GM10266 (cell line): ENCODE measurements at regions not wholly inside any gene's neighbourhood (a gene's known extent, or its start where the extent isn't known, plus 50 kb on each side); places are given as distances from the start of the nearest gene placed in this dataset.
"Not testable (repeated sequence)": the region's sequence is repeated elsewhere in the genome, so short reads cannot be mapped to it uniquely, and the experiment has no call there.

Experiments
- DNase-seq: peaks from one replicate; pipeline ENCODE4 v3.0.0; 2012; ENCODE audit errors: extremely low spot score
- TF ChIP-seq, protein P1 (sequence below): IDR thresholded peaks from 2 replicates; pipeline ENCODE4 v1.5.1; 2012; ENCODE audit warnings: mild to moderate bottlenecking, low read depth; ENCODE audit not compliant: control insufficient read depth, insufficient read depth; ENCODE audit errors: missing control alignments

DNA sequence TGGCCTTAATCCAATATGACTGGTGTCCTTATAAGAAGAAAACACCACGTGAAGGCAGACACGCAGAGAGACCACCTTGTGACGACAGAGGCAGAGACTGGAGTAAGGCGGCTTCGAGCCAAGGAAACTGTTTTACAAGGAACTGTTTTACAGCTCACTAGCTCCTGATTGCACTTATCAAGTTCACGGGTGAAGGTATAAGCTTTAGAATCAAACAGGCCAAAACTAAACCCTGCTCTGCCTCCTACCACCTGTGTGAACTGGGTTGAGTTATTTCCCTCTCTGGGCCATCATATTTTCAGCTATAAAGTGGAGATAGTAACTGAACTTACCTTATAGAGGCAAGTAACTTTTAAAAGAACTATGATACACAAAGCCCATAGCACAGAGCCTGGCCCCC is 166.9 kb upstream of the NFIA start:
- TF ChIP-seq, protein P1, sequence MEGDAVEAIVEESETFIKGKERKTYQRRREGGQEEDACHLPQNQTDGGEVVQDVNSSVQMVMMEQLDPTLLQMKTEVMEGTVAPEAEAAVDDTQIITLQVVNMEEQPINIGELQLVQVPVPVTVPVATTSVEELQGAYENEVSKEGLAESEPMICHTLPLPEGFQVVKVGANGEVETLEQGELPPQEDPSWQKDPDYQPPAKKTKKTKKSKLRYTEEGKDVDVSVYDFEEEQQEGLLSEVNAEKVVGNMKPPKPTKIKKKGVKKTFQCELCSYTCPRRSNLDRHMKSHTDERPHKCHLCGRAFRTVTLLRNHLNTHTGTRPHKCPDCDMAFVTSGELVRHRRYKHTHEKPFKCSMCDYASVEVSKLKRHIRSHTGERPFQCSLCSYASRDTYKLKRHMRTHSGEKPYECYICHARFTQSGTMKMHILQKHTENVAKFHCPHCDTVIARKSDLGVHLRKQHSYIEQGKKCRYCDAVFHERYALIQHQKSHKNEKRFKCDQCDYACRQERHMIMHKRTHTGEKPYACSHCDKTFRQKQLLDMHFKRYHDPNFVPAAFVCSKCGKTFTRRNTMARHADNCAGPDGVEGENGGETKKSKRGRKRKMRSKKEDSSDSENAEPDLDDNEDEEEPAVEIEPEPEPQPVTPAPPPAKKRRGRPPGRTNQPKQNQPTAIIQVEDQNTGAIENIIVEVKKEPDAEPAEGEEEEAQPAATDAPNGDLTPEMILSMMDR = no peak
- no peak for DNase-seq

DNA sequence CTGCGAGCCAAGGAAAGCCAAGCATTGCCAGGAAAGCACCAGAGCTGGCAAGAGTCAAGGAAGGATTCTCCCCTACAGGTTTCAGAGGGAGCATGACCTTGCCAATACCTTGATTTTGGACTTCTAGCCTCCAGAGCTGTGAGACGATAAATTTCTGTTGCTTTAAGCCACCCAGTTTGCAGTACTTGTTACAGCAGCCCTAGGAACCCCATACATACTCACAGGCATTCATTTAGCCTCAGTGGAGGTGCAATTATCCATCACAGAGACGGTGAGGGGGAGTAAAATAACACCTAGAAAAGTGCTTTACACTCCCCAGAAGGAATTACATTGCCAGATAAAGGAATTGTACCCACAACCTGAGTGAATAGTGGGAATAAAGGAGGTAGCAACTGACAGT is 167.4 kb upstream of the NFIA start:
- TF ChIP-seq, protein P1 = no peak
- DNase-seq = no peak

DNA sequence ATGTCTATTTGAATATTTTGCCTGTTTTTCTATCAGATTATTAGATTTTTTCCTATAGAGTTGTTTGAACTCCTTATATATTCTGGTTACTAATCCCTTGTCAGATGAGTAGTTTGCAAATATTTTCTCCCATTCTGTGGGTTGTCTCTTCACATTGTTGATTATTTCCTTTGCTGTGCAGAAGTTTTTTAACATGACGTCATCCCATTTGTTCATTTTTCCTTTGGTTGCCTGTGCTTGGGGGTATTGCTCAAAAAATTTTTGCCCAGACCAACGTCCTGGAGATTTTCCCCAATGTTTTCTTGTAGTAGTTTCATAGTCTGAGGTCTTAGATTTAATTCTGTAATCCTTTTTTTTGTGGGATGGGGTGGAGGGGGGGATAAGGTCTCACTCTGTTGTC is 168.7 kb upstream of the NFIA start:
- not testable (repeated sequence) for DNase-seq

DNA sequence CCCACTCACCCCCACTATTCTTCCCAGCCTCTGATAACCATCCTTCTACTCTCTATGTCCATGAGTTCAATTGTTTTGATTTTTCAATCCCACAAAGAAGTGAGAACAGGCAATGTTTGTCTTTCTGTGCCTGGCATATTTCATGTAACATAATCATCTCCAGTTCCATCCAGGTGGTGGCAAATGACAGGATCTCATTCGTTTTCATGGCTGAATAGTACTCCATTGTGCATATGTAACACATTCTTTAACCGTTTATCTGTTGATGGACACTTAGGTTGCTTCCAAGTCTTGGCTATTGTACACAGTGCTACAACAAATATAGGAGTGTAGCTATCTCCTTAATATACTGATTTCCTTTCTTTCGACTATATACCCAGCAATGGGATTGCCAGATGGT is 169.3 kb upstream of the NFIA start:
- DNase-seq = no peak
- TF ChIP-seq, protein P1 = no peak

DNA sequence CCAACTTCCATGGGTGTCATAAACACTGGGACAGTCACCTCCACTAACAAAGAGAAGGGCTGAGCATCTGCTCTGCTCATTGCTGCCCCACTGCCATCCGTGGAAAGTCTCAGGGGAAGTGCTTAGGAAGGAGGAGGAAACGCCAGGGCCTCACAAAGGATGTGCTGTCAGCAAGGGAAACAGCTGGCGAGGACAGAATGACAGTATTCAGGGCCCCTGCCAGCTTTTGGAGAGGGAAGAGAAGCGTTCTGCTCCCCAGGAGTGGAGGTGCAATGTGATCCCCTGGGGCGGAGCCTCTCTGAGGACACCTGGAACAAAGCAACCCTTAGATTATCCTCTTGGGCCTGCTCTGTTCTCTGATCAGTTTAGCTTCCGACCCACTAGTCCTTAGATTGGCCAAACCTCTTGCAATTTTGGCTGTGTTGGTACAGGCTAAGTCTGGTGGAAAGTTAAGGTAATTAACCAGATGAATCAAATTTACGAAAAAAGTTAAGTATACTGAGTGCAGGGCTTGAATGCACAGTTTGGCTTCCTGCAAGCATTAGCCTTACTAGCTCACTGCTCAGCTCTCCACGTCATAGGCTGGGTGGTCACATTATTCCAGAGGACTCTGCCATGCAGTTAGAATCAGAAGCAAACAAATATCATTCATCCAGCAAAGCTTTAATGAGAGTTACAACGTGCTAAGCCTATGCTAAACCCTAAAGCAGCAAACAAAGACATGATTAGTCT is 170.2 kb upstream of the NFIA start:
- TF ChIP-seq, protein P1 = no peak
- no peak for DNase-seq

DNA sequence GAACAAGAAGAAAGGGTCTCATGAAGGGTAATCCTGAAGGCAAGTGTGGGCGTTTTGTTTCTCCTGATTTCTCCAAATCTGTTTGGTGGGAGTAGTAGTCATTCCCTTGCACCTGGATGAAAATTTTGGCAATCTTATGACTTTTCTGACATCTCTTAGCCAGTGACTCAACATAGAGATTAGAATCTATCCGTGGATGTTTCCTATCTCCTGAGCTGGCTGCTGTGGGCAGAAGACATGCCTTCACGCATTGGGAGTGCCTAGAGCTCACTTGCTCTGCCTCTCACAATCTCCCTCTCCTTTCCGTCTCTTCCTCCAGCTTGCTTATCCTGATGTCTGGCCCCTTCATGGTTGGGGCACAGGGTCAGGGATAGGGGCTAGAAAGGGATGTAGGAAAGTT is 174.2 kb upstream of the NFIA start:
- TF ChIP-seq, protein P1 = no peak
- DNase-seq = no peak

DNA sequence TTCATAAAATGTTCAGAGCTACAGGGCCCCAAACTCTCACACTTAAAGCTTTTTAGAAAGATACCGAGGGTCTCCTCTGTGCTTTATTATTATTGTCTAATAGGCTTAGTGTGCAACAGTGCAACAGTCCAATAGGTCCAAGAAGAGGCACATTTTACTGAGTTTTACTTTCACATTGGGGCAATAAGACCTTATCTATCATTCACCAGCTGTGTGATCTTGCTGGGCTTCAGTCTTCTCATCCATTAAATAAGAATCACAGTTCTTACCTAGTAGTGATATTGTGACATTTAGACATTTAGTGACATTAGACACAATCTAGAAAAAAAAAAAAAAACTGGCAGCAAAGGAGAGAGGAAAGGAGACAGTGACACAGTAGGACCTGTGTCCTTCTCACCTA is 175.8 kb upstream of the NFIA start:
- no peak for DNase-seq

More for the DNA sequence above, 175.8 kb upstream of the NFIA start:
- TF ChIP-seq, protein P1 = no peak
